ENCODE measurements at regions not wholly inside any gene's neighbourhood (a gene's known extent, or its start where the extent isn't known, plus 50 kb on each side); places are given as distances from the start of the nearest gene placed in this dataset.

- H3K27ac ChIP-seq = peak overlapping the region; percentile 99
- TF ChIP-seq, protein P1, sequence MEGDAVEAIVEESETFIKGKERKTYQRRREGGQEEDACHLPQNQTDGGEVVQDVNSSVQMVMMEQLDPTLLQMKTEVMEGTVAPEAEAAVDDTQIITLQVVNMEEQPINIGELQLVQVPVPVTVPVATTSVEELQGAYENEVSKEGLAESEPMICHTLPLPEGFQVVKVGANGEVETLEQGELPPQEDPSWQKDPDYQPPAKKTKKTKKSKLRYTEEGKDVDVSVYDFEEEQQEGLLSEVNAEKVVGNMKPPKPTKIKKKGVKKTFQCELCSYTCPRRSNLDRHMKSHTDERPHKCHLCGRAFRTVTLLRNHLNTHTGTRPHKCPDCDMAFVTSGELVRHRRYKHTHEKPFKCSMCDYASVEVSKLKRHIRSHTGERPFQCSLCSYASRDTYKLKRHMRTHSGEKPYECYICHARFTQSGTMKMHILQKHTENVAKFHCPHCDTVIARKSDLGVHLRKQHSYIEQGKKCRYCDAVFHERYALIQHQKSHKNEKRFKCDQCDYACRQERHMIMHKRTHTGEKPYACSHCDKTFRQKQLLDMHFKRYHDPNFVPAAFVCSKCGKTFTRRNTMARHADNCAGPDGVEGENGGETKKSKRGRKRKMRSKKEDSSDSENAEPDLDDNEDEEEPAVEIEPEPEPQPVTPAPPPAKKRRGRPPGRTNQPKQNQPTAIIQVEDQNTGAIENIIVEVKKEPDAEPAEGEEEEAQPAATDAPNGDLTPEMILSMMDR (conservative IDR thresholded peaks at IDR 0.05) = no peak
Measured at GRCh38 chr14:73792481-73792880, 59.1 kb upstream of the PTGR2 start.

GRCh38 chr14:73789989-73790581, 61.5 kb upstream of the PTGR2 start:
- TF ChIP-seq, protein P1 (conservative IDR thresholded peaks at IDR 0.05) = no peak
- H3K27ac ChIP-seq = peak overlapping the region; percentile 99

- peak overlapping the region; percentile 99 for H3K27ac ChIP-seq
Measured at GRCh38 chr14:73788701-73789551, 62.7 kb upstream of the PTGR2 start.

DNA sequence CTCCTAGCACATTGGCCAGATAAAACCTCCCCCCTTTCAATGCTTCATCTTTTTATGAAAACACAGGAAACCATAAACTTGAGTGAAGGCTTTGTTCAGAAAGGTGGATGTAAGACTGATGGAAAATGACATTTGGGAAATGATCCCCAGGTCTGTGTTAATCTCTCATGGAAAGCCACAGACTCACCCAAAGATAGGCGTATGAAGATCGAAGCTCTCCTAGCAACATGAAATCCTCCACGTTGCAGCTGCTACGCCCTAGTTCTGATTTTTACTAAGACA, 63.4 kb upstream of the PTGR2 start:
- H3K27ac ChIP-seq = peak overlapping the region; percentile 99
- TF ChIP-seq, protein P1 (conservative IDR thresholded peaks at IDR 0.05) = no peak

More at GRCh38 chr14:73788701-73789551, 62.7 kb upstream of the PTGR2 start:
- TF ChIP-seq, protein P1 (conservative IDR thresholded peaks at IDR 0.05) = no peak

DNA sequence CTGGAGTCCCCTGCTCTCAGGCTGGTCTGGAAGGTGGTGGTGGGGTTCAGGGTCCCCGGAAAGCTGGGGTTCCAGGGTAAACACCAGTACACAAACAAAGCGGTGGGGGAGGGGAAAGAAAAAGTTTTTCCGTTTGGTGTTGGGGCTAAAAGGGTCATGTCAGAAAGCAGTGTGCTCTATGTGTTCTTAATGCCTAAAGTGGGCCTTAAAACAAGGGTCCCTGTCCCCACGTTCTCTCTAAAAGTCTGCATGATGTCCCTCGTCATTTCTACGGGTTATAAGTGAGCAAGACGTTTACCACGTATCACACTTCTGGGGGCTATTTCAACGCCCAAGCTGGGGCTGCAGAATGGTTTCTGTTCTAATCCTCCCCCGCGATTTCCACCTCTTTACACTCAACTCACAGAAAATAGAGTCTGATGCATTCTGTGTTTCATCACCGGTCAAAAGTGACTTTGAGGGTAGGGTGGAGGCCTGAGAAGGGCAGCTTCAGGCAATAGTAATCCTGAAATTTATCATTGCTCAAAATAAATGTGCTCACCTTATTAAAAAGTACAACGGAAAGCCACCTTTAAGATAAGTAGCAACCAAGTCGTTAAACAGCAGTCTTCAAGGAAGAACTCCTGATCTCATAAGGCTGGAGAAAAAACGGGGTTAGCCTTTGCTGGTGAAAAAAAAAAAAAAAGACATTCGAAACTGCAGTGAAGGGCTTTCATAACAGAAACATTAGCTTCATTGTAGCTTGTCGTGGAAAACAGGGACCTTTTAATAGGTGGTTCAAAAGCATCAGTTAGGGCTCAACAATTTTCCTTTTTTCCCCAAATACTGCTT, 63.9 kb upstream of the PTGR2 start:
- H3K27ac ChIP-seq = peak overlapping the region; percentile 99
- TF ChIP-seq, protein P1 (conservative IDR thresholded peaks at IDR 0.05) = no peak

DNA sequence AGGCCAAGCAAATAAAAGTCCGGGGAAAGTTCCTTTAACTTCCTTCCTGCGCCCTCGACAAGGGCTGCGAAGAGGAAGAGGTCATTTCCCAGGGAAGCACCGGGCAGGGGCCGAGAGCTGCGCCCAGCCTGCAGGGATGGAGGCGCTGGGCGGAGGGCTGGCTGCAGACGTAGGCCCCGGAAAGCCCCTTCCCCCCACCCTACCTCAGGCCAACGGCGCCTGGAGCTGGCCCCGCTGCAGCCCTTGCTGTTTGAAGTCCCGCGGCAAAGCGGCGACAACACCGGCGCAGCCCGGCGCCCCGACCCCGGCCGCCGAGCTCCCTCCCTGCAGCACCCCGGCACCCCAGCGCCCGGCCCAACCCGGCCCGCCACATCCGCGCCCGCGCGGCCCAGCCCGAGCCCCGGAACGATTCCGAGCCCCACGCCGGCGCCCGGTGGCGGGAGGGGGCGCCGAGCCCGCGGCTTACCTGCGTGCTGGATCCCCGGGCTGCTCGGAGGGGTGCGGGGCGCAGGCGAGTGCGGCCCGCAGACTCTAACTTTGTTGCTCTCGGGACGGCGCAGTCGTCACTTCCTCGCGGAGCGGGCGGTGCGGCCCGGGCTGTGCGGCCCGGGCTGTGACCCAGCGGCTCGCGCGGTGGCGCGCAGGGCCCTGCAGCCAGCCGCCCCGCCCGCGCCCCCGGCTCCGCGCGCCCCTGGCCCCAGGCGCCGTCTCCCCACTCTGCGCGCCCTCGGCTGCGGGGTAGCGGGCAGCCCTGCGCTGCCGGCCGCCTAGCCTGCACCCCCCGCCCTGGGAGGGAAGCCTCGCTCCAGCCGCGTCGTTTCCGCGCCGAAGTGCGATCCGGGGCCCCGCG, 64.8 kb upstream of the PTGR2 start:
- peak overlapping the region; percentile 99 for H3K27ac ChIP-seq
- TF ChIP-seq, protein P1 (conservative IDR thresholded peaks at IDR 0.05) = no peak
